ENCODE measurements at regions not wholly inside any gene's neighbourhood (a gene's known extent, or its start where the extent isn't known, plus 50 kb on each side); places are given as distances from the start of the nearest gene placed in this dataset.

DNA sequence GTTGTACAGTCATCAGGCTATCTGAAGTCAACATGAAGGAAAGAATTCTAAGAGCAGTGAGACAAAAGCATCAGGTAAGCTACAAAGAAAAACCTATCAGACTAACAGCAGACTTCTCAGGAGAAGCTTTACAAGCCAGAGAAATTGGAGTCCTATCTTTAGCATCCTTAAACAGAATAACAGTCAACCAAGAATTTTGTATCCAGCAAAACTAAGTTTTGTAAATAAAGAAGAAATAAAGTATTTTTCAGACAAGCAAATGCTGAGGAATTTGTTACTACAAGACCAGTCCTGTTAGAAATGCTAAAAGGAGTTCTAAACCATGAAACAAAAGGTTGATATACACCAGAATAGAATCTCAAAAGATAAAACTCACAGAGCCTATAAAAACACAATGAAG, 501.2 kb downstream of the ZNF608 start:
- H3K79me1 ChIP-seq (ENCODE audit: insufficient read depth, low read depth, low read length, poor library complexity, severe bottlenecking): no peaks in the 10 kb centered on the region
- H4K8ac ChIP-seq (replicated peaks; ENCODE audit: insufficient read length, low read depth, low read length): no peak overlapping the region
- no peak overlapping the region for H3K18ac ChIP-seq (ENCODE audit: insufficient read length, low read depth, low read length)
- H3K4ac ChIP-seq (ENCODE audit: low read depth, low read length): no peak overlapping the region
- Mint-ChIP-seq H3K36me3 (ENCODE audit: insufficient read depth in 1 of 3, low read depth in 3 of 3) (peaks cover 42 to 73% (median 48%) of the 10 kb centered on the region in 3 experiments), H3K27me3 (ENCODE audit: low read depth) (no peaks in the 10 kb centered on the region), H3K4me3 (no peak overlapping the region), H3K27ac (no peak overlapping the region), H3K4me1 (peaks cover 0 to 4% of the 10 kb centered on the region in 2 experiments; a peak in 1 of 4 replicates), H3K9me3 (peaks cover 57 to 61% of the 10 kb centered on the region in 2 experiments)
- H2AFZ ChIP-seq (ENCODE audit: low read length): no peak overlapping the region
- H2BK20ac ChIP-seq (ENCODE audit: low read depth, low read length, poor library complexity, severe bottlenecking): no peak overlapping the region
- H2BK15ac ChIP-seq (ENCODE audit: low read depth, low read length): no peak overlapping the region
- H3T11ph ChIP-seq (ENCODE audit: low read length): no peak overlapping the region
- no peak overlapping the region for H3K27ac ChIP-seq (ENCODE audit: insufficient read length, low read depth, low read length)
- H4K20me1 ChIP-seq (ENCODE audit: control insufficient read depth, insufficient read depth, insufficient read length): no peaks in the 10 kb centered on the region
- H3K14ac ChIP-seq (ENCODE audit: insufficient read depth, low read length): no peak overlapping the region
- H3K9me3 ChIP-seq (ENCODE audit: control insufficient read depth, low read depth, low read length): peaks cover 11% of the 10 kb centered on the region
- no peak overlapping the region for H4K91ac ChIP-seq (ENCODE audit: insufficient read length, low read depth, low read length)
- H3K79me2 ChIP-seq (ENCODE audit: insufficient read depth, low read length): no peaks in the 10 kb centered on the region
- H3K4me2 ChIP-seq (ENCODE audit: insufficient read depth, insufficient read length, low read length): no peak overlapping the region
- no peak overlapping the region for H3K9ac ChIP-seq (ENCODE audit: extremely low read depth, insufficient read length, low read length)
- H3K56ac ChIP-seq (ENCODE audit: insufficient read length, low read depth, low read length): no peak overlapping the region
- H2BK5ac ChIP-seq (ENCODE audit: insufficient read length, low read length): no peak overlapping the region
- no peak overlapping the region for H4K5ac ChIP-seq (ENCODE audit: insufficient read length, low read depth, low read length)
- no peaks in the 10 kb centered on the region for H3K4me1 ChIP-seq (ENCODE audit: insufficient read depth, low read length)
- H2BK120ac ChIP-seq (ENCODE audit: low read depth, low read length, poor library complexity, severe bottlenecking): no peak overlapping the region
- H3K27me3 ChIP-seq (ENCODE audit: insufficient read depth, low read length): no peaks in the 10 kb centered on the region
- TF ChIP-seq, protein P1, sequence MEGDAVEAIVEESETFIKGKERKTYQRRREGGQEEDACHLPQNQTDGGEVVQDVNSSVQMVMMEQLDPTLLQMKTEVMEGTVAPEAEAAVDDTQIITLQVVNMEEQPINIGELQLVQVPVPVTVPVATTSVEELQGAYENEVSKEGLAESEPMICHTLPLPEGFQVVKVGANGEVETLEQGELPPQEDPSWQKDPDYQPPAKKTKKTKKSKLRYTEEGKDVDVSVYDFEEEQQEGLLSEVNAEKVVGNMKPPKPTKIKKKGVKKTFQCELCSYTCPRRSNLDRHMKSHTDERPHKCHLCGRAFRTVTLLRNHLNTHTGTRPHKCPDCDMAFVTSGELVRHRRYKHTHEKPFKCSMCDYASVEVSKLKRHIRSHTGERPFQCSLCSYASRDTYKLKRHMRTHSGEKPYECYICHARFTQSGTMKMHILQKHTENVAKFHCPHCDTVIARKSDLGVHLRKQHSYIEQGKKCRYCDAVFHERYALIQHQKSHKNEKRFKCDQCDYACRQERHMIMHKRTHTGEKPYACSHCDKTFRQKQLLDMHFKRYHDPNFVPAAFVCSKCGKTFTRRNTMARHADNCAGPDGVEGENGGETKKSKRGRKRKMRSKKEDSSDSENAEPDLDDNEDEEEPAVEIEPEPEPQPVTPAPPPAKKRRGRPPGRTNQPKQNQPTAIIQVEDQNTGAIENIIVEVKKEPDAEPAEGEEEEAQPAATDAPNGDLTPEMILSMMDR (conservative IDR thresholded peaks at IDR 0.05): no peak
- DNase-seq: no peak
- no peak overlapping the region for H3K23ac ChIP-seq (ENCODE audit: insufficient read length, low read depth, low read length)
- H2AK5ac ChIP-seq (ENCODE audit: insufficient read length, low read length): no peak overlapping the region
- no peaks in the 10 kb centered on the region for H3K23me2 ChIP-seq (ENCODE audit: insufficient read length, low read depth, low read length, poor library complexity, severe bottlenecking)
- no peak overlapping the region for H2BK12ac ChIP-seq (ENCODE audit: insufficient read length, low read depth, low read length)
